GM12873 (cell line): ENCODE measurements at regions not wholly inside any gene's neighbourhood (a gene's known extent, or its start where the extent isn't known, plus 50 kb on each side); places are given as distances from the start of the nearest gene placed in this dataset.

ENCODE experiments used
- TF ChIP-seq, protein P1 (sequence below): IDR thresholded peaks from 2 replicates; pipeline ENCODE4 v1.5.1; 2012; ENCODE audit warnings: low read depth, mild to moderate bottlenecking, moderate library complexity, low read length, control low read depth; ENCODE audit not compliant: insufficient read depth; ENCODE audit errors: missing control alignments

DNA sequence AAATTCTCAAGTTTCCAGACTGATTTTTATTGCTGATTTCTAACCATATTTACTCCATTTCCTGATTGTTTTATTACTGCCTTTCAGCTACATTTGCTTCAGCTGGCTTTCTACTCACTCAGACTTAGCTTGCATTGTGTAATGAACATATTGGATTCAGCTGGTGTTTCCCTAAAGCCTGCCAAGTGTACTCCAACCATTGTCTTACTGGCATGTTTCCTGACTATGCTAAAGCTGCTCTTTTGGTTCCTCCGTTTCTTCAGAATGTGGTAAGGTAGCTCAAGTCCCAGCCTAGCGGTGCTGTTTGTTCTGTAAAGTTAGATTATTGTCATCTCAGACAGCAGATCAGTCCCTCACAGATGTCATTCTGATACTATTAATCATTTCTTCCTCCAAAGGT, 53.1 kb upstream of the GLRA2 start:
- TF ChIP-seq, protein P1, sequence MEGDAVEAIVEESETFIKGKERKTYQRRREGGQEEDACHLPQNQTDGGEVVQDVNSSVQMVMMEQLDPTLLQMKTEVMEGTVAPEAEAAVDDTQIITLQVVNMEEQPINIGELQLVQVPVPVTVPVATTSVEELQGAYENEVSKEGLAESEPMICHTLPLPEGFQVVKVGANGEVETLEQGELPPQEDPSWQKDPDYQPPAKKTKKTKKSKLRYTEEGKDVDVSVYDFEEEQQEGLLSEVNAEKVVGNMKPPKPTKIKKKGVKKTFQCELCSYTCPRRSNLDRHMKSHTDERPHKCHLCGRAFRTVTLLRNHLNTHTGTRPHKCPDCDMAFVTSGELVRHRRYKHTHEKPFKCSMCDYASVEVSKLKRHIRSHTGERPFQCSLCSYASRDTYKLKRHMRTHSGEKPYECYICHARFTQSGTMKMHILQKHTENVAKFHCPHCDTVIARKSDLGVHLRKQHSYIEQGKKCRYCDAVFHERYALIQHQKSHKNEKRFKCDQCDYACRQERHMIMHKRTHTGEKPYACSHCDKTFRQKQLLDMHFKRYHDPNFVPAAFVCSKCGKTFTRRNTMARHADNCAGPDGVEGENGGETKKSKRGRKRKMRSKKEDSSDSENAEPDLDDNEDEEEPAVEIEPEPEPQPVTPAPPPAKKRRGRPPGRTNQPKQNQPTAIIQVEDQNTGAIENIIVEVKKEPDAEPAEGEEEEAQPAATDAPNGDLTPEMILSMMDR = no peak

DNA sequence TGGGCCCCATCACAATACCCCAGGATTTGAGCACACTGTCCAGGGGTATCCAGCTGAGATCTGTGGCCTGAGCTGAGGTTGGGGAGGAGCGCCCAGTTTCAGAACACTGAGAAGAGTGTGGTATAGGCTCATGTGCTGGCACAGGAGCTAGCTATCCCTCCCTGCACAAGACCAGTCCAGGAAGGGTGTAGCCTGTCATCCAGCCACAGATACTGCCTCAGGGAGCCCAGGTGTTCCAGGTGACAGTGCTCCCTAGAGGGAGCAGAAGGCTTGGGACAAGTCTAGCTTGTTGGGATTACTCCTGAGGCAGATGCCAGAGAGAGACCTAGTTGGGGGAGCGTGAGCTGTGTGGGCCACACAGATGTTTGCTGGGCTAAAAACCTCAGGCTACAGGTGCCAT, 79.6 kb upstream of the GLRA2 start:
- TF ChIP-seq, protein P1 = no peak

DNA sequence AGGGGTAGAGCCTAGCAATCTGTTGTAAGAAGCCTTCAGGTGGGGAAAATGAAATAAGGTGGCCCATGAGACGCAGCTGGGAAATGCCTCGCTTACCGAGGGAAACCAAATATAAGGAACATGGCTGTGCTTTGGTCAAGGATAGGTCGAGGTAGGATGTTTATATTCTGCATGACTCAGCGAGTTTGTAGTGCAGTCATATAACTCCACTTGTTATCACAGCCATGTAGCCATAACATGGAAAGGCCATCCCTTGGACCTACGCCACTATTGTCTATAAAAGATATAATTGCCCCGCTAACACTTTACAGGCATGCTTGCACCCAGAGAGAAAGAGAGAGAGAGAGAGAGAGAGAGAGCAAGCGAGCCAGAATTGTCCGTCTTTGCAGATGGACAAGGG, 80.9 kb upstream of the GLRA2 start:
- TF ChIP-seq, protein P1 = no peak

DNA sequence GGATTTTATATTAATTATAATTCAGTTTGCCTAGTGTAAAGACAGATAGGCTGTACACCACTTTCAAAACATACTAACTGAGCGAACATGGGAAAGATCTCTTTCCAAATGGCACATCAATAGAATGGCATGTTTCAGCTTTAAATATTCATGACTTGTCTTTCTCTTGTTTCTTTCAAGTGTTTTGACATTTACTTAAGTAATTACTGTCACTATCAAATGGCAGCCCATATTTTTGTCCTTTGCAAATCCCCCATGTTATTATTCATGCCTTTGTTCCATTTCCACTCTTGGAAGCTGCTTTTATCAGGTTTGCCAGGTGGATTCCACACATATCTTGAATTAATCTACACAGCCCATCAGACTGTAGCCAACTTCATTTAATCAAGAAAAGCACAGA, 89.2 kb upstream of the GLRA2 start:
- TF ChIP-seq, protein P1 = no peak

DNA sequence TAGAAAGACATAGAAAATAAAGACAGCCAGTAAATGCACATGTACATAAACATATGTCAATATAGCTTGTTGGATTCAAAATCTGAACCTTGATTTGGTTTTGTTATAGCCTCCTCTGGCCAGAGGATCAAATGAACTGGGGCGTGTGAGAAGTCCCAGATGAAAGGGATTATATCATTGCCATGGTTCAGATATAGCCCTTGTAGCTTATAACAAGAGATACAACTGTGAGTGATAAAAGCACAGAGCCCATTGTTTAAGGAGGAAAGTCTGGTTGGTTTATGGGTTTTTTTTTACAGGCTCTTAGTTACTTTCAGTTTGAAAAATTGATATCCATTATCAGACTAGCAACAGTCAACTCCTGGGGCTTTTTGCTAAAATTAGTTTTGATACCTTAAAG, 101.7 kb upstream of the GLRA2 start:
- TF ChIP-seq, protein P1 = no peak

DNA sequence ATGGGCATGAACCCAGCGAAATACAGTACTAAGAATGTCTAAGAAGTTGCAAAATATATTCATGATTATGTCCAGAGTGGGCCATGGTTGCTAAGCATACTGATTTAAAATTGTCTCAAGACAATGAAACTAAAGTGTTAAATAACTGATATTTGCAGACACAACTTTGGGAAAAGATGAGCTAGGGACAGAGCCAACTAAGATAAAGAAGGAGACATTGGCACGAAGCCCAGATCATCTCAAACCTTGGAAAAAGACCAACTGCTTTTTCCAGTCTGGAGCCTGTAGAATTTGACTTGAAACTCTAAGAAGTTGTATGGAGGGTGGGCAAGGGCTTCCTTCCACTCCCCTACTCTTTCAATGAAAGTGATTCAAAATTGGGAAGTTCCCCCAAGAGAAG, 108.5 kb upstream of the GLRA2 start:
- TF ChIP-seq, protein P1 = no peak

DNA sequence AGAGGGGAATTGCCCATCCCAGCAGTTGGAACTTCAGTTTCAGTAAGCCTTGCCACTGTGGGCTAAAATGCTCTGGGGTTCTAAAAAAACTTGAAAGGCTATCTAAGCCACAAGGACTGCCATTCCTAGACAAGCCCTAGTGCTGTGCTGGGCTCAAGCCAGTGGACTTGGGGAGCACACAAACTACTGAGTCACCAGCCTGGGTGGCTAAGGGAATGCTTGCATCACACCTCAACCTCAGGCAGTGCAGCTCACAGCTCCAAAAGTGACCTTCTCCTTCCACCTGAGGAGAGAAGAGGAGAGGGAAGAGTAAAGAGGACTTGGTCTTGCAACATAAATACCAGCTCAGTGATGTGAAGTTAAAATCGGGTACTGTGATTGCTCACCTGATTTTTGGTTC, 116.7 kb upstream of the GLRA2 start:
- TF ChIP-seq, protein P1 = no peak
